SU-DHL-6 (cell line): ENCODE measurements at regions not wholly inside any gene's neighbourhood (a gene's known extent, or its start where the extent isn't known, plus 50 kb on each side); places are given as distances from the start of the nearest gene placed in this dataset.

ENCODE experiments used
- H2AFZ ChIP-seq: fragments of 200-600 bp; sonication (generic); 2 replicates; pipeline ENCODE4 v1.6.1; 2014; ENCODE audit warnings: low read depth, mild to moderate bottlenecking, moderate library complexity, mixed read lengths, antibody characterized with exemption, low read length; ENCODE audit not compliant: severe bottlenecking
- H3F3A ChIP-seq: fragments of 200-600 bp; shearing (Covaris generic); 2 replicates; pipeline ENCODE4 v1.6.0; 2016; ENCODE audit warnings: antibody characterized with exemption, mild to moderate bottlenecking; ENCODE audit not compliant: insufficient read depth
- H3K27ac ChIP-seq: fragments of 200-600 bp; sonication (generic); 2 replicates; pipeline ENCODE4 v1.5.1; 2016; ENCODE audit warnings: low read depth, mild to moderate bottlenecking, low read length, moderate library complexity, mixed read lengths
- H3K27me3 ChIP-seq: fragments of 200-600 bp; sonication (generic), shearing (Covaris generic); 2 replicates; pipeline ENCODE4 v1.6.0; 2014; ENCODE audit warnings: mild to moderate bottlenecking, low read length
- H3K36me3 ChIP-seq: fragments of 200-600 bp; sonication (generic); 2 replicates; pipeline ENCODE4 v1.6.1; 2014; ENCODE audit warnings: mild to moderate bottlenecking, low read length, mixed read lengths
- H3K4me2 ChIP-seq: fragments of 300-600, 200-600 bp; shearing (Covaris generic), sonication (generic); 2 replicates; pipeline ENCODE4 v1.6.0; 2014; ENCODE audit warnings: low read length, low read depth, mild to moderate bottlenecking; ENCODE audit not compliant: poor library complexity, severe bottlenecking
- H3K4me3 ChIP-seq: fragments of 200-600 bp; sonication (generic); 2 replicates; pipeline ENCODE4 v1.5.1; 2014; ENCODE audit warnings: antibody characterized with exemption, low read length, mild to moderate bottlenecking, mixed read lengths; ENCODE audit not compliant: insufficient read depth, poor library complexity, severe bottlenecking
- H3K79me2 ChIP-seq: fragments of 200-600 bp; sonication (generic); 2 replicates; pipeline ENCODE4 v1.6.1; 2014; ENCODE audit warnings: mild to moderate bottlenecking, low read length, moderate library complexity; ENCODE audit not compliant: insufficient read depth
- H3K9ac ChIP-seq: fragments of 200-600 bp; sonication (generic); 2 replicates; pipeline ENCODE4 v1.7.0; 2014; ENCODE audit warnings: mild to moderate bottlenecking, low read length
- H3K9me2 ChIP-seq: fragments of 200-600 bp; sonication (generic); replicated peaks from 2 replicates; pipeline ENCODE4 v1.6.1; 2014; ENCODE audit warnings: low read length; ENCODE audit not compliant: insufficient read depth
- H3K9me3 ChIP-seq: fragments of 200-600 bp; sonication (generic); 2 replicates; pipeline ENCODE4 v1.6.1; 2014; ENCODE audit warnings: low read length, mixed read lengths; ENCODE audit not compliant: insufficient read depth
- H4K20me1 ChIP-seq: fragments of 200-600 bp; sonication (generic); 2 replicates; pipeline ENCODE4 v1.6.1; 2014; ENCODE audit warnings: low read depth, mild to moderate bottlenecking, antibody characterized with exemption, low read length, moderate library complexity, mixed read lengths
- EZH2phosphoT487 ChIP-seq: fragments of 200-600 bp; sonication (generic), shearing (Covaris generic); conservative IDR thresholded peaks from 2 replicates; pipeline ENCODE4 v1.6.1; 2018; ENCODE audit warnings: mild to moderate bottlenecking, antibody characterized with exemption, low read length, moderate library complexity, mixed read lengths
- TF ChIP-seq, protein P1 (sequence below): fragments of 200-600 bp; sonication (generic); IDR thresholded peaks from one replicate; pipeline ENCODE4 v1.5.1; 2017; ENCODE audit warnings: antibody characterized with exemption, mild to moderate bottlenecking, low read length, moderate library complexity; ENCODE audit not compliant: insufficient read depth, poor library complexity, severe bottlenecking

DNA sequence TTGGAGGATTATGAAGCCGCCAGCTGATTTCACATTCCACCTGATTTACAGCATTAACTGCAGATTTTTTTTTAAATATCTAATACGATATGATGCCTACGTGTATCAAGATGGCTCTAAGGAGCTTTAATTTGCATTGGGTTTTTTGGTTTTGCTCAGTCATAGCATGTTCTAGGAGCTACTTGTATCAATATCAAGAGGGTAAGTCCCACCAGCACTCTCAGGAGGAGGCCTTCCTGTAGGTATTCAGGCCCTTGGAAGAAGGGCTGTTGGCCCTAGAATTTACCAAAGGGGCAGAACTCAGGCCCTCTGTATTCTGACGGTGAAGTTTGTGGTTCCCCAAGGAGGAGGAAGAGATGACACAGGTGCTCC is 97.2 kb upstream of the IPO5 start:
- Histone ChIP-seq H3K27me3 (no peaks in the 10 kb centered on the region), H3K4me3 (no peak overlapping the region), H3K9me3 (no peaks in the 10 kb centered on the region), H3K79me2 (no peaks in the 10 kb centered on the region), H3F3A (no peaks in the 10 kb centered on the region), H3K9me2 (no peaks in the 10 kb centered on the region), H2AFZ (no peak overlapping the region), H3K9ac (no peak overlapping the region), H3K27ac (no peak overlapping the region), H3K36me3 (no peaks in the 10 kb centered on the region), H3K4me2 (no peak overlapping the region), H4K20me1 (no peaks in the 10 kb centered on the region)
- TF ChIP-seq, protein P1, sequence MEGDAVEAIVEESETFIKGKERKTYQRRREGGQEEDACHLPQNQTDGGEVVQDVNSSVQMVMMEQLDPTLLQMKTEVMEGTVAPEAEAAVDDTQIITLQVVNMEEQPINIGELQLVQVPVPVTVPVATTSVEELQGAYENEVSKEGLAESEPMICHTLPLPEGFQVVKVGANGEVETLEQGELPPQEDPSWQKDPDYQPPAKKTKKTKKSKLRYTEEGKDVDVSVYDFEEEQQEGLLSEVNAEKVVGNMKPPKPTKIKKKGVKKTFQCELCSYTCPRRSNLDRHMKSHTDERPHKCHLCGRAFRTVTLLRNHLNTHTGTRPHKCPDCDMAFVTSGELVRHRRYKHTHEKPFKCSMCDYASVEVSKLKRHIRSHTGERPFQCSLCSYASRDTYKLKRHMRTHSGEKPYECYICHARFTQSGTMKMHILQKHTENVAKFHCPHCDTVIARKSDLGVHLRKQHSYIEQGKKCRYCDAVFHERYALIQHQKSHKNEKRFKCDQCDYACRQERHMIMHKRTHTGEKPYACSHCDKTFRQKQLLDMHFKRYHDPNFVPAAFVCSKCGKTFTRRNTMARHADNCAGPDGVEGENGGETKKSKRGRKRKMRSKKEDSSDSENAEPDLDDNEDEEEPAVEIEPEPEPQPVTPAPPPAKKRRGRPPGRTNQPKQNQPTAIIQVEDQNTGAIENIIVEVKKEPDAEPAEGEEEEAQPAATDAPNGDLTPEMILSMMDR: no peak
- TF ChIP-seq EZH2phosphoT487: no peak

DNA sequence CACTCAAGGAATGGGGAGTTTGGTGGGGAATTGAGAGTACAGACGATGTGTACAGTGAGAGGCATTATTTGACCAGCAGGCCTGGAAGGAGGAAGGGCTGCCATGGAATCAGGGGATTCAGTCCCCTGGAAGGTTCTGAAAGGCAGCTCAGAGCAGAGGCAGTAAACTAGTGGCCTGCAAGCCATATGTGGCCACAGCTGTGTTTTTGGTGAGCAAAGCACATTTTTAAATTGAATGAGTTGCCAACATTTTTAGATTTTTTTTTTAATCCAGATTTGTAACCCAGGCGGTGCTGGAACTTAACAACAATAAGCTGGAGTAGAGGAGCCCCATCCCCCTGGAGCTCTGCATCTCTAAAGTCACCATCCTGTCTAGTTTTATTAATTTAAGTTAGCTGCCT is 95.3 kb upstream of the IPO5 start:
- H4K20me1 ChIP-seq: no peaks in the 10 kb centered on the region
- no peak overlapping the region for H2AFZ ChIP-seq
- no peaks in the 10 kb centered on the region for H3K9me2 ChIP-seq
- no peaks in the 10 kb centered on the region for H3K36me3 ChIP-seq
- H3F3A ChIP-seq: no peaks in the 10 kb centered on the region
- no peak overlapping the region for H3K9ac ChIP-seq
- no peak overlapping the region for H3K27ac ChIP-seq
- no peaks in the 10 kb centered on the region for H3K9me3 ChIP-seq
- no peak overlapping the region for H3K4me3 ChIP-seq
- no peaks in the 10 kb centered on the region for H3K27me3 ChIP-seq
- no peak overlapping the region for H3K4me2 ChIP-seq
- H3K79me2 ChIP-seq: no peaks in the 10 kb centered on the region
- TF ChIP-seq, protein P1: no peak
- TF ChIP-seq EZH2phosphoT487: no peak

DNA sequence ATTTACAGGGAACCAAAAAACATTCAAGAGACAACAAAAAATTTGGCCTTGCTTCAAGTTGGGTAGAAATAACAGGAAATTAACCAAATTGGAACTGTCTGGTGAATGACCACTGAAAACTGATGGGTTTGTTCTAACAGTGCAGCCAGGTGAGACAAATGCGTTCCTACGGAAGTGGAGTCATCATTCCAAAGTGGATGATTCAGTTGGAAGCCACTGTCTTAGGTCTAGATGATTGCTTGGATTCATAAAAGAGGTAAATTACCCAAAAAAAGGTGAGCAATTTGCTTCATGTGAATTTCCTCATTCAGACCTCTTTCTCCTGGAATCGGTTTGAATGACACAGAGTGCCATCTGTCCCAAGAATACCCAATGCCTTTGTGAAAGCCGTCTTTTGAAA is 87.1 kb upstream of the IPO5 start:
- no peaks in the 10 kb centered on the region for H3K27me3 ChIP-seq
- no peak overlapping the region for H3K4me2 ChIP-seq
- no peak overlapping the region for H3K9ac ChIP-seq
- TF ChIP-seq, protein P1: no peak
- TF ChIP-seq EZH2phosphoT487: no peak
- no peaks in the 10 kb centered on the region for H3K79me2 ChIP-seq
- H3K36me3 ChIP-seq: no peaks in the 10 kb centered on the region
- no peak overlapping the region for H2AFZ ChIP-seq
- H3K27ac ChIP-seq: no peak overlapping the region
- H3K9me3 ChIP-seq: no peaks in the 10 kb centered on the region
- H3K9me2 ChIP-seq: no peaks in the 10 kb centered on the region
- no peak overlapping the region for H3K4me3 ChIP-seq
- H4K20me1 ChIP-seq: no peaks in the 10 kb centered on the region
- no peaks in the 10 kb centered on the region for H3F3A ChIP-seq

DNA sequence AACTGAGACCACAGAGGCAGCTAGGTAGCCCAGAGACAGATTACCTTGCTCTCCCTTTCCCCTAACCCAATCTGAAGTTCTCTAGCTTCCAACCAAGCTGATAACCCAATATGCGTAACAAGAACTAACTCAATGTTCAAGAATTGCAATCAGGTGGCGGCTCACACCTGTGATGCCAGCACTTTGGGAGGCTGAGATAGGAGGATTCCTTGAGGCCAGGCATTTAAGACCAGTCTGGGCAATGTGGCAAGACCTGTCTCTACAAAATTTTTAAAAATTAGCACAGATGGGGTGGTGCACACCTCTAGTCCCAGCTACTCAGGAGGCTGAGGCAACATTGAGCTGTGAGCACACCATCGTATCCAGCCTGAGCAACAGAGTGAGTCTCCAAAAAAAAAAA is 86.7 kb upstream of the IPO5 start:
- H3K27me3 ChIP-seq: no peaks in the 10 kb centered on the region
- no peak overlapping the region for H3K9ac ChIP-seq
- H3K36me3 ChIP-seq: no peaks in the 10 kb centered on the region
- H3K9me3 ChIP-seq: no peaks in the 10 kb centered on the region
- no peak overlapping the region for H2AFZ ChIP-seq
- no peak overlapping the region for H3K4me2 ChIP-seq
- no peaks in the 10 kb centered on the region for H3K9me2 ChIP-seq
- no peaks in the 10 kb centered on the region for H3K79me2 ChIP-seq
- H4K20me1 ChIP-seq: no peaks in the 10 kb centered on the region
- H3F3A ChIP-seq: no peaks in the 10 kb centered on the region
- H3K4me3 ChIP-seq: no peak overlapping the region
- no peak overlapping the region for H3K27ac ChIP-seq
- no peak for TF ChIP-seq EZH2phosphoT487
- TF ChIP-seq, protein P1: no peak
